Activated CD4-positive, alpha-beta T cell treated with anti-CD3 and anti-CD28 coated beads for 36 hours (primary cell): ENCODE measurements at regions not wholly inside any gene's neighbourhood (a gene's known extent, or its start where the extent isn't known, plus 50 kb on each side); places are given as distances from the start of the nearest gene placed in this dataset.
"Not testable (repeated sequence)": the region's sequence is repeated elsewhere in the genome, so short reads cannot be mapped to it uniquely, and the experiment has no call there.

Experiments
- ATAC-seq: fragments of 200-7000 bp; cut with Tn5 transposase; one replicate; pipeline ENCODE4 v1.10.0; 2021; ENCODE audit warnings: mild to moderate bottlenecking, moderate library complexity
- CTCF ChIA-PET: fragments of 350-600 bp; sonication (Branson Sonifier 250); formaldehyde crosslinking; loops from one replicate; lab custom pipeline; 2021; ENCODE audit warnings: antibody characterized with exemption; lab: Charles Lee
- POLR2A ChIA-PET: fragments of 350-600 bp; sonication (Branson Sonifier 250); formaldehyde crosslinking; loops from one replicate; lab custom pipeline; 2021; ENCODE audit warnings: antibody characterized with exemption, inconsistent platforms; lab: Charles Lee
- DNase-seq: peaks from one replicate; pipeline ENCODE4 v3.0.0-alpha.2; 2020
- H3K27ac Mint-ChIP-seq: one replicate; pipeline ENCODE4 v1.8.0; 2021; ENCODE audit warnings: mixed read lengths
- H3K27me3 Mint-ChIP-seq: one replicate; pipeline ENCODE4 v1.8.0; 2021; ENCODE audit warnings: mixed read lengths
- H3K36me3 Mint-ChIP-seq: one replicate; pipeline ENCODE4 v1.8.0; 2021; ENCODE audit warnings: low read depth, mixed read lengths
- H3K4me1 Mint-ChIP-seq: one replicate; pipeline ENCODE4 v1.8.0; 2021; ENCODE audit warnings: mixed read lengths
- H3K4me3 Mint-ChIP-seq: one replicate; pipeline ENCODE4 v1.8.0; 2021; ENCODE audit warnings: mild to moderate bottlenecking, moderate library complexity, mixed read lengths
- H3K9me3 Mint-ChIP-seq: one replicate; pipeline ENCODE4 v1.8.0; 2021; ENCODE audit warnings: low read depth, mixed read lengths
- intact Hi-C, 2 experiments: fragments of 100-400 bp; cut with DNase I in 1 of 2; cut with micrococcal nuclease in 1 of 2; formaldehyde crosslinking; loops; one replicate each; pipeline versions ENCODE4 v1.14.2 to v1.15.1; 2022 to 2024; cut with DNase I, micrococcal nuclease

DNA sequence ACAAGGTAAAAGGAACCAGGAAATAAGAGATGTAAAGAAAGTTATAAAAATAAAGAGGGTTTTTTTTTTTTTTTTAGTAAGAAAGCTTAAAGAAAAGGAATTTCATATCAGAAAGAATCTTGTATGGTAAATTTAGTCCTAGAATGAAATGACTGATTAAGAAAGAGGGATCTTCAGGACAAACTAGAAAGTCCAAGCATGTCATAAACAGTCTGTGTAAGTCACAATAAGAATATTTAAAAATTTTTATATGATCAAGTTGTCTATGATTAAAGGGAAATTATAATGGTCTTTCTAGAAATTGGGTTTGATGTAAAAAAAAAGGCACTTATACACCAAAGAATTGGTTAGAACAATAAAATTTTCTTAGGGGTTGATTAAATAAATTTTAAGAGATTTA, 289.5 kb downstream of the XPNPEP1 start:
- Mint-ChIP-seq H3K9me3 (peaks cover 2% of the 10 kb centered on the region), H3K27me3 (no peaks in the 10 kb centered on the region), H3K4me1 (no peaks in the 10 kb centered on the region), H3K27ac (no peak overlapping the region), H3K36me3 (no peaks in the 10 kb centered on the region), H3K4me3 (no peak overlapping the region)
- DNase-seq: no peak
- intact Hi-C loops: no loop called here
- ChIA-PET CTCF (no interaction called here), POLR2A (no interaction called here)
- ATAC-seq: no peak

DNA sequence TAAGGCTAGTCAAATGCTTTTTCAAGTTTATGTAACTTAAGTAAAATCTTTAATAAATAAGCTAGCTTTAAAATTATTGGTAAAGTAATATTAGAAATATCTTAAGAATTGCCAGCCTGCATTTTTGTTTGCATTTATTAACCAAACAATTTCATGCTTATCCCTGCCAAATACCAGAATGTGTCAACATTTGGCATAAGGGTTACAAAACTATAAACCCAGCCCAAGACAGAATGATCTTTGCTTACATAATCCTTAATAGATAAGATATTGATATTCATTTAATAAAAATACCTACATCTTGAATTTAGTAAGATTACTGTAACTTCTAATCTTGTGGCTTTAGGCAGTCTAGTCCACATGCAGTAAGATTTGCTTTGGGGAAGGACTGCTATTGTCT, 290.3 kb downstream of the XPNPEP1 start:
- H3K4me3 Mint-ChIP-seq, H3K4me1 Mint-ChIP-seq, H3K9me3 Mint-ChIP-seq, H3K36me3 Mint-ChIP-seq, intact Hi-C loops, POLR2A ChIA-PET, H3K27me3 Mint-ChIP-seq, CTCF ChIA-PET, ATAC-seq, H3K27ac Mint-ChIP-seq, DNase-seq: not testable (repeated sequence)

DNA sequence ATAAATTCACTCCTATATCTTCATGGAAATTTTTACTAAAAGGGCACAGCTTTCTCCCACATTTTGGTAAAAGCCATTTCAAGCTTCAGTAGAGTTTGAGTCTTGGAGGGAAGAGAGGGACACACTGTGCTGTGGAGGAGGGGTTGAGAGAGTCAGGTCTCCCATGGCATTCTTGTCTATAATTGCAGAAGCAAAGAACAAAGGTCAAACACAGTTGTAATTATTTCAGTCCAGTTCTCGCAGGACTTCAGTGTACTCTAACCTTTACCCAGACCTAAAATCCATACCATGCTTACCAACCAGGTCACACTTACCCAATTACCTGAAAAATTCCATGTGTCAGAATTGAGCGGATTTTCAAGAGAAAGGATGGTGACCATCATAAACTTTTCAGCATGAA, 298.4 kb downstream of the XPNPEP1 start:
- Mint-ChIP-seq H3K4me3 (no peak overlapping the region), H3K27ac (no peak overlapping the region), H3K4me1 (no peaks in the 10 kb centered on the region), H3K36me3 (no peaks in the 10 kb centered on the region), H3K9me3 (peaks cover 2% of the 10 kb centered on the region), H3K27me3 (no peaks in the 10 kb centered on the region)
- ChIA-PET CTCF (no interaction called here), POLR2A (no interaction called here)
- ATAC-seq (no peak), DNase-seq (no peak)
- intact Hi-C loops: no loop called here

DNA sequence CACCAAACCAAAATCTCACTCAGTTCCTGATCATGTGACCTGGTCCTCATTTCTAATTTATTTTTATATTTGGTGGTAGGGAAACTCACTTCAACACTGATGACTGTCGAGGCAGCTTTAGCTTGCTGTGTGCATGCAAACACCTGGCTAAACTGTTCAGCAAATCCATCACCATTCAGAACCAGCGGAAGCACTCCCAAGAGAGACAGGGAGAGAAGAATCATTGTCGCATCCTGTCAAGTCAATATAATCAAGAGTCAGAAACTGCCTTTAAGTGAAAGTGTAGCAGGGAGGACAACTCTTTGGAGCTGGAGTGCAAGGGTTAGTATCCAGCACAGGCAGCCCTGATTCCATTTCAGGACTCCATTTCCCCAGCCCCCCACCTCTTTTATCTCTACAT, 300.7 kb downstream of the XPNPEP1 start:
- no peaks in the 10 kb centered on the region for H3K27me3 Mint-ChIP-seq
- ChIA-PET CTCF (no interaction called here), POLR2A (no interaction called here)
- H3K4me1 Mint-ChIP-seq: no peaks in the 10 kb centered on the region
- H3K36me3 Mint-ChIP-seq: no peaks in the 10 kb centered on the region
- H3K9me3 Mint-ChIP-seq: peaks cover 2% of the 10 kb centered on the region
- ATAC-seq: no peak
- no peak for DNase-seq
- no peak overlapping the region for H3K4me3 Mint-ChIP-seq
- no peak overlapping the region for H3K27ac Mint-ChIP-seq
- intact Hi-C loops: no loop called here

DNA sequence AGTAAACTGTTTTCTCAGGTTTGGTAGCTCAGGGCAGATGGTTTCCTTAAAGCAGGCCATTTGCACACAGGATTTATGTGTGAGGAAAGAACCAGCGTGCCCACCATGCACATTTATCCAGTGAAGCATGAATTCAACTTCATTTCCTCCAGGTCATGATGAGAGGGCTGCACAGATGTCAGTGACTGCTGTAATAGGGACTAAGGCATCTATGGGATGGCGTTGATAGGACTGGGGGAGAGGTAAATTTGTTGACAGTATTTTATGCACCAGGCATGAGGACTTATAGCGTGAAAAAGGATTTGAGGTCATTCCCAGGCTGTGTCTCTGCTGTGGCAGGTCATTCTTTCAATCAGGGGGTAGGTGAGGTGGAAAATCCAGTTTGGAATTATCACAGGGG, 302.9 kb downstream of the XPNPEP1 start:
- DNase-seq: no peak
- Mint-ChIP-seq H3K27ac (no peak overlapping the region), H3K4me1 (no peaks in the 10 kb centered on the region), H3K36me3 (no peaks in the 10 kb centered on the region), H3K27me3 (no peaks in the 10 kb centered on the region), H3K9me3 (peaks cover 4% of the 10 kb centered on the region), H3K4me3 (no peak overlapping the region)
- CTCF ChIA-PET: no interaction called here
- POLR2A ChIA-PET: no interaction called here
- intact Hi-C loops: no loop called here
- no peak for ATAC-seq

DNA sequence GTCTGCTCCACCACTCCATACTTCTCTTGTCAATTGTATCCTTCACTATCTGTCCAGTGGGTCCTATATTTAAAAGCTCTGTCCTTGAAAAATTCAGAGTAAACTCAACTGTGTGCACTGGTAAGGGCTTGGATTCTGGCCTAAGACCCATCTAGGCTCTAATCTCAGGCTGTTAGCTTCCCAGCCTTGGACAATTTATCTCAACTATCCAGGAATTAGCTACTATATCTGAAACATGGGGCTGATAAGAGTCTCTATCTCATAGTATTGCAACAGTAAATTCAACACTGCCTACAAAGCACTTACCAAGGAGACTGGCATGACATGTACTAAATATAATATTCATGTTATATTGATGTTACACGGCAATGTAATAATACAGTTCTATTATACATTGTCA, 303.4 kb downstream of the XPNPEP1 start:
- ChIA-PET CTCF (no interaction called here), POLR2A (no interaction called here)

DNA sequence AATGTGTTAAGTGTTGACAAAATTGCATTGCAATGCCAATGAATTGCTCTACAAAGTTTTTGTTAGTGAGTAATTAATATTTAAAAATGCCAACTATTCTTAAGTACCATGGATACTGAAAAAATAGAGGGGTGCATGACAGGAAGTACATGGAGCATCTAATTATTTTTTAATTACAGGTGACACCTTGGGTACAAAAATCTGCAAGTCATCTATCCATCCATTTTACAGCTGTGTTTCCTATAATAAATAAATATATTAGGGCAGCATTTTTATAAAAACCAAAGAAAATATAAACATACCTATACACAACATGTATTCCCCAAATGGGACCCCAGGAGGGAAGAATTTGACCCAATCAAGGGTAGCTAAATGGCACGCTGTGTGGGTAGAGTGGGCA, 304.6 kb downstream of the XPNPEP1 start:
- ChIA-PET CTCF (no interaction called here), POLR2A (no interaction called here)
- Mint-ChIP-seq H3K36me3 (no peaks in the 10 kb centered on the region), H3K27me3 (no peaks in the 10 kb centered on the region), H3K9me3 (peaks cover 4% of the 10 kb centered on the region), H3K4me1 (no peaks in the 10 kb centered on the region), H3K4me3 (no peak overlapping the region), H3K27ac (no peak overlapping the region)
- DNase-seq: no peak
- no peak for ATAC-seq
- intact Hi-C loops: no loop called here

More for the DNA sequence above, 303.4 kb downstream of the XPNPEP1 start:
- Mint-ChIP-seq H3K4me3 (no peak overlapping the region), H3K27me3 (no peaks in the 10 kb centered on the region), H3K27ac (no peak overlapping the region), H3K4me1 (no peaks in the 10 kb centered on the region), H3K9me3 (peaks cover 4% of the 10 kb centered on the region), H3K36me3 (no peaks in the 10 kb centered on the region)
- intact Hi-C loops: no loop called here
- DNase-seq (no peak), ATAC-seq (no peak)

DNA sequence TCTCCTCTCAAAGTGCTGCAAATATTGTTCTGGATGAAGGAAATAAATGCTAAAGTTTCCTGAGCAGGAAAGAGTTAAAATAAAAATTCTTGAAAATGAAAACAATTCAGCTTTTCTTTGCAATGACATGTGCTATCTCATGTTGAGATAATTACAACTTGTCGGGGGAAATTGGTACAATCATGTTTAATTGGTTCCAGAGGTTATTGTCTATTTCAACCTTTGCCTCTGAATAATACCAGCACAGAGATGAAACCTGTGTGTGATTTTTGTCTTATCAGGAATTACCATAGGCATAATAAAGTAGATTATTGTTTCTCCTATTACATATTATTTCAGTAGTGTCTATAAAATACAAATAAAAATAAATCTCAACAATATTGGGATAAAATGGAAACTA, 305.0 kb downstream of the XPNPEP1 start:
- intact Hi-C loops: no loop called here
- H3K9me3 Mint-ChIP-seq: peaks cover 4% of the 10 kb centered on the region
- no peaks in the 10 kb centered on the region for H3K36me3 Mint-ChIP-seq
- H3K4me1 Mint-ChIP-seq: no peaks in the 10 kb centered on the region
- no peak for ATAC-seq
- no peak for DNase-seq
- H3K4me3 Mint-ChIP-seq: no peak overlapping the region
- H3K27ac Mint-ChIP-seq: no peak overlapping the region
- POLR2A ChIA-PET: no interaction called here
- no peaks in the 10 kb centered on the region for H3K27me3 Mint-ChIP-seq
- CTCF ChIA-PET: no interaction called here

DNA sequence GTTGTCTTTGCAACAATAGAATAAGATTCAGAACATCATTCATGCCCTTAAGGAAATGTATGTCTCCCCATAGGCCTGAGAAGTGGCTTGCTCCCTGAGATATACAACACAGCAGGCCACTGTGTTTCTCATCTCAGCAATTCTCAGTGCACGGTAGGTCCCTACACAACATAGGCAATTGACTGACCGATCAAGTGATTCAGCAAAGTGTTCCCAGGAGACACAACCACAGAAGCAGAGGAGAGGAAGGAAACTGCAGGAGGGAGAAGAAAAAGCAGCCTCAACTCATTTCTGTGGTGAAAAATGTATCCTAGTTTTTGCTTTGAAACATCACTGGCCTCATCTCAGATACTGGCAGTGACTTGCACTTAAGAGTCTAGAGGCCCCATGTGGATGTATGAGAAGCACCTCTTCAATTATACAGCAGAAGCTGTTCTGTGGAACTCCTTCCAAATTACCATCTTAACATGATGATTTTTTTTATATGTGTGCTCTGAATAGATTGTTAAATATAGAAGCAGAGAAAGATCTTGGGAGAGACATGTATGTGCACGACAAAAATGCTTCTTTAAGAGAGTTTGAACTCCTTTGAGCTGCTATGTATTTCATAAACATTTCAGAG, 306.8 kb downstream of the XPNPEP1 start:
- no peaks in the 10 kb centered on the region for H3K27me3 Mint-ChIP-seq
- intact Hi-C loops: no loop called here
- H3K27ac Mint-ChIP-seq: no peak overlapping the region
- ATAC-seq (no peak), DNase-seq (no peak)
- H3K9me3 Mint-ChIP-seq: peaks cover 6% of the 10 kb centered on the region
- no peaks in the 10 kb centered on the region for H3K36me3 Mint-ChIP-seq
- no peaks in the 10 kb centered on the region for H3K4me1 Mint-ChIP-seq
- no peak overlapping the region for H3K4me3 Mint-ChIP-seq
- ChIA-PET CTCF (no interaction called here), POLR2A (no interaction called here)

DNA sequence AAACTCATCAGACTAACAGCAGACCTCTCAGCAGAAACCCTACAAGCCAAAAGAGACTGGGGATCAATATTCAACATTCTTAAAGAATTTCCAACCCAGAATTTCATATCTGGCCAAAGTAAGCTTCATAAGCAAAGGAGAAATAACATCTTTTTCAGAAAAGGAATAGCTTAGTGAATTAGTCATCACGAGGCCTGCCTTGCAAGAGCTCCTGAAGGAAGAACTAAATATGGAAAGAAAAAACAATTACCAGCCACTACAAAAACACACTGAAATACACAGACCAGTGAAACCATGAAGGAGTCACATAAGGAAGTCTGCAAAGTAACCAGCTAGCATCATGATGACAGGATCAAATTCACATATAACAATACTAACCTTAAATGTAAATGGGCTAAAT, 328.0 kb downstream of the XPNPEP1 start:
- H3K36me3 Mint-ChIP-seq, H3K27ac Mint-ChIP-seq, intact Hi-C loops, H3K27me3 Mint-ChIP-seq, H3K9me3 Mint-ChIP-seq, DNase-seq, ATAC-seq, POLR2A ChIA-PET, H3K4me3 Mint-ChIP-seq, H3K4me1 Mint-ChIP-seq: not testable (repeated sequence)
- CTCF ChIA-PET: interaction anchor here (0.9 kb wide), 1 partner anchor 40 kb away, joined by 3 read pairs; no protein-coding TSS in a partner anchor

DNA sequence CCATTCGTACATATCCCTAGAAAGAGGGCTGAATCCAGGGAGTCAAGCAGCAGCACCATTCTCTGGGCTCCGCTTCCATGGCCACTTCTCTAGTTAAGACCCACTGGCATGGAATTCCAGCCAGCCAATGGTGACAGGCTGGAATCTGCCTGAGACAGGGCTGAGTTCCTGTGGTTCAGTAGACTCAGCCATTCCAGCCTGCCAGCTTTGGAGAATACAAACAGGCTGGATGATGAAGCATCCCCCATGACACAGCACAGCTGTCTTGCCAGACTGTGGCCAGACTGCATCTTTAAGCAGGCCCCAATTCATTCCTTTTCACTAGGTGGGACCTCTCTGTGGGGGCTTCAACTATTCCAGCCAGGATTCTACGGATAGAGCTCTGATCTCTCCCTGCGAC, 329.6 kb downstream of the XPNPEP1 start:
- Mint-ChIP-seq H3K36me3 (no peaks in the 10 kb centered on the region), H3K4me3 (no peak overlapping the region), H3K27me3 (no peaks in the 10 kb centered on the region), H3K4me1 (no peaks in the 10 kb centered on the region), H3K27ac (no peak overlapping the region), H3K9me3 (no peaks in the 10 kb centered on the region)
- ChIA-PET POLR2A (no interaction called here), CTCF (no interaction called here)
- ATAC-seq (no peak), DNase-seq (no peak)
- intact Hi-C loops: no loop called here

DNA sequence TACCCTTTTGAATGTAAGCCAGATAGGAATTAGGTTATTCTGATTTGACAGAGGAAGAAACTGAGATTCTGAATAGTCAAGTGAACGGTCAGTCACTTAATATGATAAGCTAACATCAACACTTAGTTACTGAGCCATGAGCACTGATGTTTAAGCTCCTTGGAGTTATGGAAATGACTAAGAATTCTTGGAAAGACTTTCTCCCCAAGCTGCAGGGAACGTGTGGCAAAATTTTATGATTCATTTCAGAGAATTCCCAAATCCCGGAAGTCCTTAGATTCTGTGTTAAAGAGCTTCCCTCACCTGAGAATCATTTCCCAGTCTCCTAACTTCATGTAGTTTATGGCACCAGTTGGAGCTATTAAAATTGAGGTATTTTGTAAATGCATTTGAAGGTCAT, 330.9 kb downstream of the XPNPEP1 start:
- Mint-ChIP-seq H3K27ac (no peak overlapping the region), H3K36me3 (no peaks in the 10 kb centered on the region), H3K27me3 (no peaks in the 10 kb centered on the region), H3K4me1 (no peaks in the 10 kb centered on the region), H3K4me3 (no peak overlapping the region), H3K9me3 (no peaks in the 10 kb centered on the region)
- no peak for DNase-seq
- CTCF ChIA-PET: no interaction called here
- no peak for ATAC-seq
- POLR2A ChIA-PET: no interaction called here
- intact Hi-C loops: no loop called here

DNA sequence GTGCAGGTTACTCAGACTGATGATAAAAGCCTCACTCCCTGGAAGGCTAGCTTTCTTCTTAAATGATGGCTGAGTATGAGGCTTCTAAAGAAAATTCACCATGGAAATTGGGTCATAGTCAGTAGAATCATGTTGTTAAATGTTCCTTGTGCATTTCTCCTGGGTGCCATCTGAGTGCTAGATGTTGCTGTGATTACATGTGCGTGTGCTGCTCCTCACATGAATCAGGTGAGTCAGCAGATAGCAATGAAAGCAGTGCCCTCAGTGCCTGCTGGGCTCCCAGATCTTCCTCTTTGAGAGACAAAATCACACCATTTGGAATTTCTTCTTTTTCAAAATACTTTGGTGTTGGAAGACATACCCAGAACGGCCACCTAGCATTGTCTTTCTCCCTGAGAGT, 331.7 kb downstream of the XPNPEP1 start:
- ChIA-PET POLR2A (no interaction called here), CTCF (no interaction called here)
- Mint-ChIP-seq H3K36me3 (no peaks in the 10 kb centered on the region), H3K4me1 (no peaks in the 10 kb centered on the region), H3K27me3 (no peaks in the 10 kb centered on the region), H3K4me3 (no peak overlapping the region), H3K9me3 (no peaks in the 10 kb centered on the region), H3K27ac (no peak overlapping the region)
- ATAC-seq: no peak
- DNase-seq: no peak
- intact Hi-C loops: no loop called here
